ENCODE measurements at regions not wholly inside any gene's neighbourhood (a gene's known extent, or its start where the extent isn't known, plus 50 kb on each side); places are given as distances from the start of the nearest gene placed in this dataset.

- TF ChIP-seq CTCF (IDR thresholded peaks at IDR 0.05) (no peak), POLR2A (IDR thresholded peaks at IDR 0.05) (no peak)
These were observed 92.9 kb upstream of the NOX3 start for GRCh38 chr6:155548576-155548975.
